ENCODE measurements at regions not wholly inside any gene's neighbourhood (a gene's known extent, or its start where the extent isn't known, plus 50 kb on each side); places are given as distances from the start of the nearest gene placed in this dataset.
A peak's percentile ranks its signal among the peaks of the same experiment; 100 is the strongest.

DNA sequence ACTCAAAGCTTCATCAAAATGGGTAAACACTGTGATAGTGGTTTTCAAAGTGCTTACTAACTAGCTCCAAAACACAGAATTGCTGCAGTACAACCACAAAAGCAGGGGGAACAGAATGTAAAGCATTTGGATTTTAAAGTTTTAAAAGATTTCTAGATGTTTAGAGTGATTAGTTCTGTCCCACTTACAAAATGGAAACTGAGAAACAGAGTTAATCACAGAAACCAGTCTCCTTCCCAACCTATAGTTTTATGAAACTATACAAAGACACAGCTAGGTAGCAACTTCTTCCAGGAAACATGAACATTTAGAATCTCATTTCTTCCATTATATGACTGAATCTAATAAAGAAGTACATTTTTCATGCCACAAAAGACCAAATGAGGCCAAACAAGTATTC is 73.8 kb upstream of the HNRNPA3 start:
- DNase-seq, result no peak

DNA sequence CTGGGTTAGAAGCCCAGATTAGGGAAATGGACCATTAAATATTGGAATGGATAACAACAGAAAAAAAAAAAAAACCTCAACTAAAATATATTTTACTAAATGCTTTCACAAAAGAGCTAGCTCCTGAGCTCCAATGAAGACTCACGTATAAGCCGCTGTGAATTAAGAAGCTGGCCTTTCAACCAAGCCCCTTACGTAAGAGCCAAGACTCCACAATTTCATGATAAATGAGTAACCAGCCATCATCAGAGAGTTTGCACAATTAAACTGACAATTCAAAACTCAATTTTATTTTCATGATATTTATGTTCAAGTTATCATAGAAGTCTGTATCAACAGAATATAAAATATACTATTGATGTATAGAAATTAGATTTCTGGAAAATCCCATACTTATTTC is 70.7 kb upstream of the HNRNPA3 start:
- no peak for DNase-seq

DNA sequence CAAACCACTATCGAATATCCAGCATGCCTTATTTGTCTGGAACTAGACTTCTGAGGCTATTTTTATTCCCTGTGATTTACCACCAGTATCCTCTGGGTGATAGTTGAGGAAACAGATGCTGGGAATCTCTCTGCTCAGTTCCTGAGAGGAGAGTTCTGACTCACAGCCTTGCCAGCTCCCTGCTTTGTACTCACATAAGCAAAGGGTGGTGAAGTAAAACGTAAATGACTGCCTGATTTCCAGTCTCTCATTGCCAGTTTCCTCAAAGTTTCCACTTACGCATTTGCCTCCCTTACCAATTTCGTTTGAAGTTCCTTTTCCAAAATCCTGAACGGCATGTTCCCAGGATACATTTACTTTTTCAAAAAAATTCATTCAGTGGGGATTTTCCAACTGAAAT is 69.2 kb upstream of the HNRNPA3 start:
- no peak for DNase-seq

DNA sequence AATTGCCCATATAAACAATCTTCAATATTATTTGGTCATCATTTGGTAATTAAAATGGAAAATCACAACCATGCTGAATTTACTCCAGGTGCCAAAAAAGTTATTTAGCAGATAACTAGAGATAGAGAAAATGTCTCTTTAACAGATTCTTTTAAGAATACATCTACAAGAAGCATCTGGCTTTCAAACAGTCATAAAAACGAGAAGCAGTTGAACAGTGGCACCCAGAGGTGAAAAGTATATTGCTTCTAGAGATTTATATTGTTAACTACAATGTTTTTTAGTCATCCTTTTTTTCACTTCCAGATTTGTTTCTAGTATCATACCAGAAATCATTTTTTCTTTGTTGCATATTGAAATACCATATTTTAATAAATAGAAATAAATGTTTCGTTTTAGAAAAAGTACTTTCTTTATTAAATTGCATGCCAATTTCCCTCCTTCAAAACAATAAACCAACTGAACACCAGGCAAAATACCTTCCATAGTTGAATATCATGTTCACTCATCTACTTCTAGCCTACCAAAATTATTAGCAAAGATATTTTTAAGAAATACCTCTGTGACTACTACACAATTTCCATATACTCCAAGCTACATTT is 65.4 kb upstream of the HNRNPA3 start:
- peak; percentile 58 to 82 for DNase-seq

DNA sequence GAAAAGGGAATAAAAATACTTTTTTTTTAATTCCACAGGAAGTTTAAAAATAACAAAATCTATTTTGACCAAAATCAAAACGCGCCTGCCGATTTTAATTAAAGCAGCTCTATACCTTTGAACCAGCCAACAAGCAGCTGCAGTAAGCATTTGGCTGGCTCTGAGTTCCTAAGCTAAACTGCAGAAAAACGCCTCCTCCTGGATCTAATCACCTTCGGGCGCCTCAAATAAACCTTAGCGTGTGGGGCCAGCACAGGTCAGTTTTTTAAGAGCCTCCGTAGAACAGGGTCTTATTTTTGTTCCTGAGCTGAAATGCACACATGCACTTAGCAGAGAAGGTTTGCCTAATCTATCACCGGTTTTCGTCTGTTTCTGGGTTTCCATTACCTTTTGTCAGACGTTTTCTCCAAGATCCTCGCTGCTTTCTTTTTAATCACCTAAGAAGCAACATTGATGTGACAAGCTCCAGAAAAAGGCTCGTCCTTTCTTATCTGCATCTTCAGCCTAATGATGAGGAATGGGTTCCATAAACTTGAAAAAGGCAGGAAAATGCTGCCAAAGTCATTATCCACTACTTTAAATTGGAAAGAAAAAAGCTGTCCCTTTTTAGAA is 64.7 kb upstream of the HNRNPA3 start:
- DNase-seq, result no peak

DNA sequence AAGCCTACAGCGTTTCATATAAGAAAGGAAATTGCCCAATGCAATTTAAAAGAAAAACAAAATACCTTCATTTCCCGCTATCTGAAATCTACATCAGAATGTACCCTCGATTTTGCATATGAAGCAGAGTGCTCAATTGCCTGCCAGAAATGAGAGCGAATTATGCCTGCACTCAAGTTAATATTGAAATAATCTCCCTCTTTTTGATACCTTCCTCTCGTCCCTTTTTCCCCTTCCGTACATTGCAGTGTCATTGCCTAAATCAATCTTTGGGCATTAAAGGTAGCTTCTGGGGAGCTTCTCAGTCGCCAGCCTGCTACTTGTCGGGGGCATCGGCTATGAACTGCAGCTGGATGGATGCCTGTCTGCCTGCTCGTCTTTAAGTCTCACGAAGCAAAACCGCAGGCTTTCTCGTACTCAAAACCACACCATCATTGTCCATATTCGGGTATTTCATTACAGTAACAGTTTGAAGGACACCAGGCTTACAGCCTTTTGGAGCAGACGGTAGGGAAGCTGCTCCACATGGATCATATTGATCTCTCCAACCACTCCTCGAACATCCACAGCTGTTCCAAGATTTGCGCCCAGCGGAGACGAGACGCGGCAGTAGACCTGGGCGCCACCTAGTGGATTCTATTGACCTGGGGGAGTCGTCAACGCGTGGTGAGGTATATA is 64.0 kb upstream of the HNRNPA3 start:
- DNase-seq, result peak; percentile 72 to 73

DNA sequence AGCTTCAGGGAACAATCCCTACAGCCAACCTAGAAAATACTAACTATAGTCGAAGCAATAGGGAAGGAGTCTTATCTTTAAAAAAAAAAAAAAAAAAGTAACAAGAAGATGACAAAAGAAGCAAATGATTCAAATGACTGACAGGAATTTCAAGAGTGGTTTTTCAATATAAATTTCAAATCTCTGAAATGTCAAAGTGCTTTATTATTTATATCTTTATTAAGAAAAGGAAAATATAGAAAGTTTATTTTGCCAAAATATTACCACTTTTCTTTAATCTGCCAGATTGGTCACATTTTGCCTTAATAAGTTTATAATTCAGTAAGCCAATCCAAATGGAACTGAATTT is 63.5 kb upstream of the HNRNPA3 start:
- DNase-seq, result no peak

DNA sequence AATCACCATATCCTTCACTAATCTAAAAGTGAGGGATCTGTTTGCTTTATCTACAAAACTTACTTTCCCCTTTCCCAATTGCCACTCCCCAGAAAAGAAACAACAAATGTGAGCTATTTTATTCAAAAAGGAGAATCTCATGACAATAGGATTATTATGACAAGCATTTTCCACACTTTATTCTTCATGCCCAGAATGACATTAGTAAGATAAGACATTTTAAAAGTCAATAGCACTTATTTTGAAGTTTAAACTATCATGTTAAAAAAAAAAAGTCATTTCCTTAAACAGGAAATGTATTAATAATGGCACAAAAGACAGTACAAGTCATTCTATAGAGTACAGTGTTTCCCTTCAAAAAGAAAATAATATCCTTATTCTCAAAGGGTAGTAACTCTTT is 58.8 kb upstream of the HNRNPA3 start:
- no peak for DNase-seq

DNA sequence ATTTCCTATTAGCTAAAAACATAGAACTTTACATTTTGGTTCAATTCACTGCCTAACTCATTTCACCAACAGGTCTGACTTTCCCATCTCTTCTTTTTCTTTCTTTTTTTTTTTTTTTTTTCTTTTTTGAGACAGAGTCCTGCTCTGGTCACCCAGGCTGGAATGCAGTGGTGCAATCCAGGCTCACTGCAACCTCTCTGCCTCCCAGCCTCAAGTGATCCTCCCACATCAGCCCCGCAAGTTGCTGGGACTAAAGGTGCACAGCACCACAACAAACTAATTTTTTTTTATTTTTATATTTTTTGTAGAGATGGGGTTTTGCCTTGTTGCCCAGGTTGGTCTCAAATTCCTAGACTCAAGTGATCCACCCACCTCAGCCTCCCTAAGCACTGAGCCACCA is 57.8 kb upstream of the HNRNPA3 start:
- no peak for DNase-seq

DNA sequence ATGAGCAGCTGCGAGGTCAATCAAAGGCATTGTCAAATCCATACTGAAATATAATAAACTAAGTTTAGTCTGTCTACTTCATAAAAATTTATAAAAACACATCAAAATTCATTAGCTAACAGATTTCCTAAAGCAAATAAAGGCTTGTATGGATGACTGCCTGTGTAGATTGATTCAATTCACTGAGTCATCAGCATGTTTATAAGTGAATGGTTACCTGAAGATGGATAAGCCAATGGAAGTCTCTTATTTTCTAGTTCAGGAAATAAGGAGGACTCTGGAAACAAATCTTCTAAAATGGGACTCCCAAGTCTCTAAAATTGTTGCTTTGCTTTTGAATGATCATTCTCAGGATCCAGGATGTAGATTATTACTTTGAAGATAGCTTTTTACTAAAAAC is 57.0 kb upstream of the HNRNPA3 start:
- DNase-seq, result no peak

DNA sequence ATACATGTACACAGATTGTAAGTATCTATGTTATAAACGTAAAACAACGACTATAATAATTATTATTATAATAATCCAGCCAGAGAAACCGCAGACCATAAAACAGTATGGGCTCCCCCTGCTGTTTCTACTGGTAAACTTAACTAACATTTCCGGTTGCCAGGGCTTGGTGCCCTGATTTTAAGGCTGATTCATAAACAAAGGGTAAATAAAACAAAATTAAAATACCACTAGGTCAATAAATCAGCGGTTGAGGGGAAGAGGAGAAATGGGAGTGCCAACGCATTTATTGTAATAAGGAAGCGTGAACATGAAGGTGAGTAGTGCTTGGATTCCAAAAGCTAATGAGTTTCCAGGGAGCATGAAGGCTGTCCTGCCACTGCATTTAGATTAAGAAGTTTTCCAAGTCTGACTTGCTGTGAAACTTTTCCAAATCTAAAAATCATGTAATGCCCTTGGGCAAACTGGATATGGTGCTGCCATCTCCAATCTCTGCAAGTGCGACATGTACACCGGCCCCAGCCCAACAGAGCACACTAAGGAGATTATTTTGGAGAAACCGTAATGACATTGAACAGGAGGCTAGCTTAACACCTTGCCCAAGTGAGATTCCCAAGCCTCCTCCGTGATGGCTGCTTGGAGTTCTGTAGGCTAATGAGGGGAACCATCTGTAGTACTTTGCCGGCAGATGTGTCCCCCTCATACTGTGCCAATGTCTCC is 50.7 kb upstream of the HNRNPA3 start:
- DNase-seq, result peak; percentile 29 to 30

Measured in inflammatory macrophage (primary cell).